ENCODE measurements at regions not wholly inside any gene's neighbourhood (a gene's known extent, or its start where the extent isn't known, plus 50 kb on each side); places are given as distances from the start of the nearest gene placed in this dataset.

GRCh38 chr2:175686002-175686401 lies 316.1 kb downstream of the LNPK start (continued):
- TF ChIP-seq CHD7 (IDR thresholded peaks at IDR 0.05; ENCODE audit: insufficient replicate concordance, low read length): no peak

Measured in H1 (cell line).